Mucosa of descending colon (tissue), 3 donors: ENCODE measurements at regions not wholly inside any gene's neighbourhood (a gene's known extent, or its start where the extent isn't known, plus 50 kb on each side); places are given as distances from the start of the nearest gene placed in this dataset.

Experiments
- ATAC-seq: fragments of 200-7000 bp; cut with Tn5 transposase; one replicate; pipeline ENCODE4 v1.9.1; 2020; ENCODE audit warnings: mild to moderate bottlenecking, moderate library complexity
- DNase-seq, 3 donors: peaks; one replicate each; pipeline ENCODE4 v3.0.0-alpha.2; 2020
- H3K36me3 ChIP-seq: fragments of 200-600 bp; one replicate; pipeline ENCODE4 v1.8.0; 2021; ENCODE audit warnings: low read depth, mild to moderate bottlenecking
- H3K4me1 ChIP-seq: fragments of 200-600 bp; one replicate; pipeline ENCODE4 v1.8.0; 2021; ENCODE audit warnings: low read depth, mild to moderate bottlenecking
- H3K4me3 ChIP-seq: fragments of 200-600 bp; one replicate; pipeline ENCODE4 v1.8.0; 2021; ENCODE audit warnings: mild to moderate bottlenecking
- H3K9me3 ChIP-seq: fragments of 200-600 bp; one replicate; pipeline ENCODE4 v1.8.0; 2021; ENCODE audit warnings: mild to moderate bottlenecking
- intact Hi-C, 2 donors: fragments of 100-400 bp; cut with DNase I in 1 of 2; cut with micrococcal nuclease in 1 of 2; formaldehyde crosslinking; loops; one replicate each; pipeline versions ENCODE4 v1.11.0 to v1.11.1; 2022; cut with DNase I, micrococcal nuclease
- TF ChIP-seq, protein P1 (sequence below): fragments of 200-600 bp; IDR thresholded peaks from one replicate; pipeline ENCODE4 v1.8.0; 2022; ENCODE audit warnings: antibody characterized with exemption, mild to moderate bottlenecking
- donor health status: DM: no; HTN: no; CAD: no; lungs with moderate emphysema.
- donor health status: DM: no; HTN: no; CAD: no.
- donor health status: DM: no; HTN: yes; CAD: no.

DNA sequence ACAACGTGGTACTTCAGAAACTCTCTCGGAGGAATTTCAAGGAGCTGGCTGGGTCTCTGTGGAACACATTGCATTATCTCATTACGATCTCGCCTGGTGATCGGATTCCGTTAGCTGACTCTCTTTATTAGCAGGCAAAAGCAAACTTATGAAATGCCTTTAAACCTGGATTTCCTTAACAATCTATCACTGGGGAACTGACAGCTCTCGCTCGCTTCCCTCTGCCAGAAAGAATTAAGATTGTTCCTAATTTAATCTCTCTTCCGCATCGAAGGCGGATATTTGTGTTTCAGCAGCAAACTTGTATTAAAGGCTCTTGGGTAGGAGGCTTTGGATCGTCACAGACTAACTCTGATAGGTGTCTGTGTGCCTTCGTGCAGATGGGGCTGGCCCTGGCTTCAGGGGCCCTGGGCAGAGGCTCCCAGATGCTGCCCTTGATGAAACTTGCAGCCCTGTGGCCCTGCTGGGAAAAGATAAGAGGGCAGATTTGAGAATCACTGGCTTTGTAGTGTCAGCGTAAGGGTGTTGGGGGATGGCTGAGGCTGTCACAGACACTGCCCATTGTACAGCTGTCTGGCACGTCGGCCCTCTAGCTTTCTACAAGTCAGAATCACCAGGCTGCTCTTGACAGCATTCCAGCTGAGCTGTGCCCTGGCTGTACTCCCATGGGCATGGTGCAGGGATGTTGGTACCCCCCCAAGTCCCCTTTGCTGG is 162.2 kb upstream of the NECTIN1 start:
- peaks cover 2% of the 10 kb centered on the region for H3K4me1 ChIP-seq
- TF ChIP-seq, protein P1, sequence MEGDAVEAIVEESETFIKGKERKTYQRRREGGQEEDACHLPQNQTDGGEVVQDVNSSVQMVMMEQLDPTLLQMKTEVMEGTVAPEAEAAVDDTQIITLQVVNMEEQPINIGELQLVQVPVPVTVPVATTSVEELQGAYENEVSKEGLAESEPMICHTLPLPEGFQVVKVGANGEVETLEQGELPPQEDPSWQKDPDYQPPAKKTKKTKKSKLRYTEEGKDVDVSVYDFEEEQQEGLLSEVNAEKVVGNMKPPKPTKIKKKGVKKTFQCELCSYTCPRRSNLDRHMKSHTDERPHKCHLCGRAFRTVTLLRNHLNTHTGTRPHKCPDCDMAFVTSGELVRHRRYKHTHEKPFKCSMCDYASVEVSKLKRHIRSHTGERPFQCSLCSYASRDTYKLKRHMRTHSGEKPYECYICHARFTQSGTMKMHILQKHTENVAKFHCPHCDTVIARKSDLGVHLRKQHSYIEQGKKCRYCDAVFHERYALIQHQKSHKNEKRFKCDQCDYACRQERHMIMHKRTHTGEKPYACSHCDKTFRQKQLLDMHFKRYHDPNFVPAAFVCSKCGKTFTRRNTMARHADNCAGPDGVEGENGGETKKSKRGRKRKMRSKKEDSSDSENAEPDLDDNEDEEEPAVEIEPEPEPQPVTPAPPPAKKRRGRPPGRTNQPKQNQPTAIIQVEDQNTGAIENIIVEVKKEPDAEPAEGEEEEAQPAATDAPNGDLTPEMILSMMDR = no peak
- ATAC-seq = no peak
- no peak for DNase-seq
- H3K36me3 ChIP-seq = no peaks in the 10 kb centered on the region
- no peaks in the 10 kb centered on the region for H3K9me3 ChIP-seq
- no peak overlapping the region for H3K4me3 ChIP-seq
- intact Hi-C loops = no loop called here

DNA sequence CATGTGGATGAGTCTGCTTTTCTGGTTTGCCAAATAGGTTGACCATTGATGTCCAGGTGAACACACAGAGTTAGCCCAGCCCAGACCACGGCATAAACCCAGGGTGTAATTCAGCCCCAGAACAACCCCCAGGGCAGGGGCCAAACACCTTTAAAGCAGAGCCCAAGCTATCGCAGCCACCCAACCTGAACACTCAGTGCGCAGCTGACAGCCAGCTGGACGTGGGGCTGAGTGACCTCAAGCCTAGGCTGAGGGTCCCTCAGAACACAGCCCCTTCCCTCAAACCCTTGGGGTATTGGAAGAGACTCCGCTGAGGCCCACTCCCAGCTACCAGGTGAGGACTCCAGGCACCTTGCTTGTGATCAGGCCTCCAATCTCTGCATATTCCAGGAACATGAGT is 161.5 kb upstream of the NECTIN1 start:
- TF ChIP-seq, protein P1 = no peak
- intact Hi-C loops = no loop called here
- no peak for DNase-seq

DNA sequence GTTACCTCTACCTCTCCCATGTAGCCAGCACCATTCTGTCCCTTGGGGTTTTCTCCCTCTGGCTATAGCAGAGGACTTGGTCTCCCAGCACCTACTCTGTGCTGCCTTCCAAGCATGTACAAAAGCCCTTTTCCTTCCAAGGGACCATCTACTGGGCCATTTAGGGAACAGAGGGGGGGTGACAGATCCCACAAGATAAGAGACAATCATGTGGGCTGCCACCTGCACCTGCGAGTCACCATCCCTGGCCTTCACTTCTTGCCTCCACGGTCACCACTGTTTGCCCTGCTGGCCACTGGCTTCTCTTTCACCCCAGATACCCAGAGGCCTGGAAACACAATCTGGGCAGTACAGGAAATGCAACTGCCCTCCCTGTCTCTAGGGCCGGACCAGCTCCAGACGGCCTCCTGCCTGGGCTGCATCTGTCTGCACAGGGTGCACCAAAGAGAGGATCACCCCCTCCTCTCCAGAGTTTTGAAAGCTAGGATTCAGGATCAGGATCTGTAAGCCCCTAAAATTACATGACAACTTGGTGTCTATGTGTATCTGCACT is 160.8 kb upstream of the NECTIN1 start:
- no peak for ATAC-seq
- TF ChIP-seq, protein P1 = no peak
- DNase-seq = no peak
- H3K36me3 ChIP-seq = no peaks in the 10 kb centered on the region
- intact Hi-C loops = no loop called here
- peaks cover 3% of the 10 kb centered on the region for H3K4me1 ChIP-seq
- no peak overlapping the region for H3K4me3 ChIP-seq
- H3K9me3 ChIP-seq = no peaks in the 10 kb centered on the region

More for the DNA sequence above, 161.5 kb upstream of the NECTIN1 start:
- ATAC-seq = no peak
- no peaks in the 10 kb centered on the region for H3K9me3 ChIP-seq
- no peak overlapping the region for H3K4me3 ChIP-seq
- peaks cover 3% of the 10 kb centered on the region for H3K4me1 ChIP-seq
- H3K36me3 ChIP-seq = no peaks in the 10 kb centered on the region

DNA sequence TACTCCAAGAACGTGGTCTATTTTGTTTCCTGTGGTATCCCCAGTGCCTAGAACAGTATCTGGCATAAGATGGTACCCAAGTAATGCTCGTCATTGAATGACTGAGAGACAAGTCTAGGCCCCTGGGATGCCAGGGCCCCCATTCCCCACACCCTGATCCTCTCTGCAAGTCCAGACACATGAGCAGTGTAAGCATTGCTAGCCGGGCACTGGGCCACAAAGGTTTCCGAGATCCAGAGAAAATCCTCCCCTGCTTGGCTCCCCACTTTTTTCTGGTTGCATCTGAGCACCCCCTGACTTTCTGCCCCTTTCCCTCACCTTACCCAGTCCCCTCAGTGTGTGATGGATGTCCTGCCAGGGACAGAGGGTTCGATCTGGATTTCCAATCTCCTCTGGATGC is 160.1 kb upstream of the NECTIN1 start:
- Histone ChIP-seq H3K9me3 (no peaks in the 10 kb centered on the region), H3K36me3 (no peaks in the 10 kb centered on the region), H3K4me1 (peaks cover 3% of the 10 kb centered on the region), H3K4me3 (no peak overlapping the region)
- no peak for ATAC-seq
- intact Hi-C loops = no loop called here
- TF ChIP-seq, protein P1 = no peak
- DNase-seq = no peak

DNA sequence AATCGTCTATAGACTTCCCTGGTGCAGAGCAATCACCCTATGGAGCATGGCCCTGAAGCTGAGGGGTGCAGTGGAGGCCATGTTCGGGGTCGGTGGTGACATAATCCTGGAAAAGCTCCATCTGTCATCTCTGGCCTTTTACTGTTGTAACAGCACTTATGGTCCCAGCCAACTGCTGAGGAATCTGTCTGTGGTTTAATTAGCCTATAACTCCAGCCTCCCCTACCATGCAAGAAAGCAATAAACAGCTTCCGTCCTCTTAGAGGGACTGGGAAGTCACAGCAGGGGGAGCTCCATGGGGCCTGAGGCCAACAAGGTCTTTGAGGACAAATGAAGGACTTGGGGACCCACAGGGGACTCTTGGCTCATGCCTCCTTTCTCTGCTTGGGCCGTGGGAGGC is 159.1 kb upstream of the NECTIN1 start:
- H3K36me3 ChIP-seq = no peaks in the 10 kb centered on the region
- no peak overlapping the region for H3K4me3 ChIP-seq
- DNase-seq = no peak
- intact Hi-C loops = no loop called here
- ATAC-seq = peak; percentile 59
- TF ChIP-seq, protein P1 = no peak
- H3K4me1 ChIP-seq = peaks cover 3% of the 10 kb centered on the region
- no peaks in the 10 kb centered on the region for H3K9me3 ChIP-seq
